Right ventricle myocardium superior (tissue), 1 donor: ENCODE measurements at regions not wholly inside any gene's neighbourhood (a gene's known extent, or its start where the extent isn't known, plus 50 kb on each side); places are given as distances from the start of the nearest gene placed in this dataset.
A peak's percentile ranks its signal among the peaks of the same experiment; 100 is the strongest.

Experiments used
- ATAC-seq: fragments of 200-7000 bp; cut with Tn5 transposase; one replicate; pipeline ENCODE4 v1.9.1; 2020; ENCODE audit warnings: mild to moderate bottlenecking; ENCODE audit not compliant: poor library complexity
- DNase-seq: peaks from one replicate; pipeline ENCODE4 v3.0.0-alpha.2; 2020
- intact Hi-C: fragments of 100-400 bp; cut with DNase I; formaldehyde crosslinking; loops from one replicate; pipeline ENCODE4 v1.11.2; 2022
- donor health status: DM: no; HTN: yes; CAD: no; lungs with severe emphysema.

DNA sequence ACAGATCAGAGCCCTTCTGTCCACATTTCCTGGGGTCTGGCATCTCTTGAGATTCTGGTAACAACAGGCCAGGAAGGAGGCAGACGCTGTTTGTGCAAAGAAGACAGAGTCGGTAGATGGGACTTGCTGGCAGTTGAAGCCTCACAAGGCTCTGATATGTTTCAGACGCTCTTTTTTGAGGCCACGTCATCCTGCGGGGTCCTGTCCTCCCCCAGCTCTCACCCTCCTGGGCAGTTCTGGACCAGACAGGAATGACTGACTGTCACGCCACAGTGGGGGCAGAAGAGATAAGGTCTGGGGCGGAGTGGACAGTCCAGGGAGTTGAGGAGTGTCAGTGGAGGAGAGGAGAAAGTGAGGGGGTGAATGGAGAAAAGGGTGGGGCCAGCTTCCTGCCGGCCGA is 87.1 kb upstream of the SULF2 start:
- intact Hi-C loops = no loop called here
- no peak for ATAC-seq
- no peak for DNase-seq

DNA sequence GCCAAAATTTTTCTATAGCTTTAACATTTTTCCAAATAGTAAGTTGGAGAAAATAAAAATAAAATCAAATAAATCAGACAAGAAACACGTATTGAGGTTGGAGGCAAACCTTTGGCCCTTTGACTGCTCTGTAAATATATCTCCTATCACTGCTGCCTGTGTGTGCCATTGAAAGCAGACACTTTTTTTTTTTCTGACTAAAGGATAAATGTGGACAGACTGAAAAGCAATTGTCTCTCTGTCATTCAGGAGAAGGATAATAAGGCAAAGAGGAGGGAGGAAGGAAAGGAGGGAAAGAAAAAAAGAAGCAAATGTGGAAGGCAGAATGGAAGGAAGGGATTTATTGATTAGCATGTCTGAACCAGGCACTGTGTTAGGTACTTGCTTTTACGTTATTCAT is 85.2 kb upstream of the SULF2 start:
- ATAC-seq = no peak
- intact Hi-C loops = no loop called here

DNA sequence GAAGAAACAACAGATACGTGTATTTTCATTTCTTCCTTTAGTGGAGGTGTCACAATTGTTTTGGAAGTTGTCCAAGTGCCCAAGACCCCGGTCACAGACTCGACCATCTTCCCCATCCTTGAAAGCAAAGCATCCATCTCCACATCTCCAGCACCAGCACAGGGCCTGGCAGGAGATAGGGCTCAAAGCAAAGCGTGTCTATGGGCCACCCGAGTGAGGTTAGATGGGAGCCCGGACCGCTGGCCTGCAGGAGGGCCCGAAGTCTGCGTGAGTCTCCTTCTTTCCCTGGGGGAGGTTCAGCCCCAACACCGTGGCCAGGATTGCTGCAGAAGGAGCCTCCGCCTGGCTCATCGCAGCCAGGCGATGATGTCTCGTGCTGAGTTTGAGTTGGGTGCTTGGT is 83.5 kb upstream of the SULF2 start:
- no peak for DNase-seq
- intact Hi-C loops = no loop called here
- no peak for ATAC-seq

More for the DNA sequence above, 85.2 kb upstream of the SULF2 start:
- DNase-seq = no peak

DNA sequence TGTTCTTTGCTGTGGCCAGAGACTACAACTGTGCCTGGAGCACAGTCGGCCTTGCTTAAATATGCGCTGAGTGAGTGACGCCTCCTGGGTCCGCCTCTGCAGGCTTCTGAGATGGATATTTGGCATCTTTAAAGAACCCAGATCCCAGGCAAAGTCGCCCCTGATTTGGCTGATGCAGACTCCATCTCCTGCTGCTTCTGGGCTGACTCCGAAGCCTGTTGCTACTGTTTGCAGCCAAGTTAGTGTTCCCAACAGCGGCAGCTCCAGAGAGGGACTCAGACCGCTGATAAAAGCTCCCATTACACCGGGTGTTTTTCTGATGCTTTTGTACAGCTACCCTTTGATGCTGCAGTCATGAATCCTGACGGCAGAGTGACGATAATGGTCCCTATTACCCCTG is 83.0 kb upstream of the SULF2 start:
- intact Hi-C loops = no loop called here
- no peak for ATAC-seq

DNA sequence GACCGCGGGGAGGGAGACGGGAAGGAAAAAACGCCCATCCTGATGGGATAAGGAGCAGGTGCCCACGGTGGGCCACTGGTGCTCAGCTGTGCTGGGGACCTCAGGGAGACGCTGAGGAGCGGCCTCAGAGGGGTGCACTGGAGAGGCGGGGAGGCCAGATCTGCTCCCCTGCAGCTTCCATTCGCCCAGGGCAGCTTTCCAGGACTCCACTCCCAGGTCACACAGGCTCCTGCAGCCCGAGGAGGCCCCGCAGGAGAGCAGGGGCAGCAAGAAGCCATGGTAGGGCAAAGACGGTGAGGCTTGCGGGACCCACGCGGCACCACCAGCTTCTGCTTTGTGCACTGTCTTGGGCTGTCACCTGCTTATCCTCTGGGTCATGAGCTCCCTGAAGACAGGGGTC is 82.5 kb upstream of the SULF2 start:
- intact Hi-C loops = no loop called here
- ATAC-seq (no peak), DNase-seq (no peak)

More for the DNA sequence above, 83.0 kb upstream of the SULF2 start:
- no peak for DNase-seq

DNA sequence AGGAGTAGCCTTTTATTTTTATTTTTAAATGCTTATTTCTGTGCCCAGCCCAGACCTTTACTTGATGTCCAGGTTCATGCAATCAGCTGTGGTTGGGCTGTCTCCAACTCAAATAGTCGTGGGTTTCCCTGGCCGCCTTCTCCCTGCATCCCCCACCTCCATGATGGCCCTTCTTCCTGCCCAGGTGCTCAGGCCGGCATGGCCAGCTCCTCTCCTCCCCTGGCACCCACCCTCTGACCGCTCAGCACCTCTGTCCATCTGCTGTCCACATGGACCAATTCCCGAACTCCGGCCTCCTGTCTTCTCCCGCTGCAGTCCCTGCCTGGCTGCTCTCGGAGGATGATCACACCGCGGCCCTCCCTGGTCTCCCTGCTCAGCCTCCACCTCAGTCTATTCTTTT is 81.2 kb upstream of the SULF2 start:
- DNase-seq (no peak), ATAC-seq (no peak)
- intact Hi-C loops = no loop called here

DNA sequence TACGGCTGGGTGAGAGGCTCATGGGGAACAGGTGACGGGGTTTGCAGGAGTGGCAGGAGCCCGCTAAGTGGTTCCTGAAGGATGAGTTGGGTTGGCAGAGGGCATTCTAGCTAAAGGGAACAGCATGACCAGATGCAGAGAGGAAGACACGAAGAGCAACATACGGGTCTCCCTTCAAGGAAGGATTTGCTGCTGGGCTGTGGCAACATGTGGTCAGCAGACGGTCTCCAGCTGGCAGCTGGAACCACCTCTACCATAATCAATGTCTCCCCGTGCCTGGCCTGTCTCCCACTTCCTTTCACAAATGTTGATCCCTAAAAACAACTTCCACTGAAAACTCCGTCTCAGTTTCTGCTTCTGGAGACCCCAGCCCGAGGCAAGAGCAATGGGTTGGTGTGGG is 80.6 kb upstream of the SULF2 start:
- ATAC-seq = no peak
- DNase-seq = no peak

DNA sequence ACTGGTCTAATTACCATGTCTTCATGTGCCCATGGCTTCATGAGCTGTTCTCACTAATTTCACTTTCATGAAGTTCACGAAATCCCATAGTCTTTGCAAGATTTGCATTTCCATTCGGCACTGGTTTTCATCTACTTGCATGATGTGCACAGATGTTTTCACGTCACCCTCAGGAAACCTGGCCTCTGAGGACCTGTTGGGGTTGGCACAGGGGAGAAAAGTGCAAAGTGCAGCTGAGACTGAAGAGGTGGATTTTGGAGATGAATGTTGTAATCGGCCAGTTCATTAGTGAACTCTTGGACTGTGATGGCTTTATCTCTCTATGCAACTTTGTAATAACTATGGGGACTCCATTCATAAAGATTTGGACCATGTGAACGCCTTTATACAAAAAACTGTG is 80.2 kb upstream of the SULF2 start:
- no peak for DNase-seq
- ATAC-seq = no peak
- intact Hi-C loops = no loop called here

More for the DNA sequence above, 80.6 kb upstream of the SULF2 start:
- intact Hi-C loops = no loop called here

DNA sequence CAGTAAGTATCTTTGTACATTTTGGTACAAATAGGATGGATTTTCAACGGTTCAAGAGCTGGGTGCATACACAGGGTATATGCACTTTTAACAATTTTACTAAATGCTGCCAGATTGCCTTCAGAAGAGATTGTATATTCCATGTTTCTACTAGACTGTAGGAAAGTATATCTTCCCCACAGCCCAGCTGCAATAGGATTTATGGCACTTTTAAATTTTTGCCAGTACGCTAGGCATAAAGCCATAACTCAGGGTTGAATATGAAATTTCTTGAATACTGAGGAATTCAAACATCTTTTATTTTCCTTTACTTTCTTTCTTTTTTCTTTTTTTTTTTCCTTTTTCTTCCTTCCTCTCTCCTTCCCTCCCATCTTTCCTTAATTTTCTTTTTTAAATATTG is 78.7 kb upstream of the SULF2 start:
- no peak for ATAC-seq
- DNase-seq = no peak
- intact Hi-C loops = no loop called here

DNA sequence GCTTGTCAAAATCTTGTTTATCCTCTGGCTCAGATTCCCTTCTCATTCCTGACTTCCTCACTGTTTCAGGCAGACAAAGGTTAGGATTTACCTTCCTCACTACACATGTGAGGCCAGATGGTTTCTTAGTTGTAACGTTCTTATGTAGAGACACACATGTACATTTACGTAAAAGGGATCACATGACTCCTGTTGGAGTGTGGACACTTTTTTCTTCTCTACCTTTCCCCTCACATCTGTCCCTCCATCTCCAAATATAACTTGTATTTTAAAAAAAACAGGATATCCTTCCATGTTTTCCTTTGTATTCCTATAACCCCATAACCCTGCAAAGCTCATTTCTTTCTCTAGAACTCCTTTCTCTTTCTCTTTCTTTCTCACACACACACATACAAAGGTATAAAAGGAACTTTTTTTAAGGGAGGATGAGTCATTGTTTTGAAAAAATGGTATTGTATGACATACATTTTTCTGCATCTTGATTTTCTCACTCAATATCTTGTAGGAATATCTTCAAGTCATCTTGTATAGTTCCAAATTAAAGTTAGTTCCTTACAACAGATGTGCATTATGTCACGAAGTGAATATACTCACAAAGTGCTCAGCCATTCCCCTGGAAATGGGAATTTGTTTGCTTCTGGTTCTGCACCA is 78.2 kb upstream of the SULF2 start:
- DNase-seq (no peak), ATAC-seq (no peak)
- intact Hi-C loops = no loop called here

DNA sequence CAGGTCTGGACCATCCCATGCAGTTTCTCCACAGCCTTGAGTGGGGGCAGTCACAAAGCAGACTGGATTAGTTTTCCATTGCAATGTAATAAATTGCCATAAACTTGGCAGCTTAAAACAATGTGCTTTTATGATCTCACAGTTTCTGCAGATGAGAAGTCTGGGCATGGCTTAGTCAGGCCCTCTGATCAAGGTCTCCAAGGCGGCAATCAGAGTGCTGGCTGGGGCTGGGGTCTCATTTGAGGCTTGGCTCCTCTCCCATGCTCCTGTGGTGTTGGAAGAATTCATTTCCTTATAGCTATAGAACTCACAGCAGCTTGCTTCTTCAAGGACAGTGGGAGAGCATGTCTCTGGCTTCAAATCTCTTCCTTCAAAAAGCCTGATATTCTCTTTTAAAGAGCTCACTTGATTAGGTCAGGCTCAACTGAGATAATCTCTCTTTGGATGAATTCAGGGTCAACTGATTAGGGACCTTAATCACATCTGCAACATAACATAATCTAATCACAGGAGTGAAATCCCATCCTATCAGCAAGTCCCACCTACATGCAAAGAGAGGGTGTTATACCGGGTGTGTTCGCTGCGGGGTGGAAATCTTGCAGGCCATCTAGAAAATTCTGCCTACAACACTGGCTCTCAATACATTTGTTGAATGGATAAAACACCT is 77.4 kb upstream of the SULF2 start:
- no peak for ATAC-seq
- no peak for DNase-seq
- intact Hi-C loops = no loop called here

DNA sequence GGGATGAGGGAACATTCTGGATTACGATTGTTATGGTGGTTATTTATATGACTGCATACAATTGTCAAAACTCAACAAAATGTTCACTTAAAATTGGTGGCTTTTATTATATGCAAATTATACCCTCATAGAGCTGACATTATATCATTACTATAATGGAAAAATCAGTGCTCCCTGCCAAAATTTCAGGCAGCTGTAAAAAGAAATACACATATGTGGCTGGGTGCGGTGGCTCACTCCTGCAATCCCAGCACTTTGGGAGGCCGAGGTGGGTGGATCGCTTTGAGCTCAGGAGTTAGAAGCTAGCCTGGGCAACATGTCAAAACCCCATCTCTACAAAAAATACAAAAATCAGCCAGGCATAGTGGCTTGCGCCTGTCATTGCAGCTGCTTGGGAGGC is 75.8 kb upstream of the SULF2 start:
- ATAC-seq (no peak), DNase-seq (no peak)
- intact Hi-C loops = no loop called here

DNA sequence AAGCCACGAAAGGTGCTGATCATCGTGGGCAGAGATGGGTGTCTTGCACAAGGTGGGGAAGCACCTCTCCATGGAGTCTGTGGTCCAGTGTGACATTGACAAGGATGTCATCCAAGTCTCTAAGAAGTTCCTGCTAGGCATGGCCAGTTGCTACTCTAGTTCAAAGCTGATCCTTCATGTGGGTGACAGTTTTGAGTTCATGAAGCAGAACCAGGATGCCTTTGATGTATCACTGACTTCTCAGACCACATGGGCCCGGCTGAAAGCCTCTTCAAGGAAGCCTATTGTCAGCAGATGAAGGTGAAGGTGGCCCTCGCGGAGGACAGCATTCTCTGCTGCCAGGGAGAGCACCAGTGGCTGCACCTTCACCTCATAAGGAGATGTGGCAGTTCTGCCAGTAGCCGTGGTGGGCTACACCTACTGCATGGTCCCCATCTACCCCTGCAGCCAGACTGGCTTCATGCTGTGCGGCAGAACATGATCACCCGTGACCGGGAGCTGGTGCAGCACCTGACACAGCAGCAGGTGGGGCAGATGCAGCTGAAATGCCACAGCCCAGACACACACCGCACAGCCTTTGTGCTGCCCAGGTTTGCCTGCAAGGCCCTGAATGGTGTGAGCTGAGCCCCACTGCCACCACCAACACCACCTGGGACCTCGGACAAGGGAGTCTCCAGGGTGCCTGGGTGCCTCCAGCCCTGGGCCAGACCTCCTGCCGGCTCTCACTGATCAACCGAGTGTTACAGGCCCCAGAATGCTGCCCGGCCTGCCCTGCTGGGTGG is 75.0 kb upstream of the SULF2 start:
- DNase-seq (no peak), ATAC-seq (no peak)
- intact Hi-C loops = no loop called here

DNA sequence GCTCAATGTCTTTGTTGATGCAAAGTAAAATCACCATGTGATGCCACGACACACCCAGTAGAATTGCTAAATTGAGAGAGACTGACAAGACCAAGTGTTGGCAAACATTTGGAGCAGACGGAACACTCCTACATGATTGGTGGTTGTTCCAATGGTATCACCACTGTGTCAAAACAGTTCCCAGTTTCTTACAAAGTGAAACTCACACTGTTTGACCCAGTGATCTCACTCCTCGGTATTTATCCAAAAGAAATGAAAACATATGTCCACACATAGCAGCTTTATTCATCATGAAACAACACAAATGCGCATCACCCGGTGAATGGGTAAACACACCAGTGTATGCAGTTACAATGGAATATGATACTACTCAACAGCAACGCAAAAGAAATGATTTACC is 74.0 kb upstream of the SULF2 start:
- ATAC-seq (no peak), DNase-seq (no peak)
- intact Hi-C loops = no loop called here

DNA sequence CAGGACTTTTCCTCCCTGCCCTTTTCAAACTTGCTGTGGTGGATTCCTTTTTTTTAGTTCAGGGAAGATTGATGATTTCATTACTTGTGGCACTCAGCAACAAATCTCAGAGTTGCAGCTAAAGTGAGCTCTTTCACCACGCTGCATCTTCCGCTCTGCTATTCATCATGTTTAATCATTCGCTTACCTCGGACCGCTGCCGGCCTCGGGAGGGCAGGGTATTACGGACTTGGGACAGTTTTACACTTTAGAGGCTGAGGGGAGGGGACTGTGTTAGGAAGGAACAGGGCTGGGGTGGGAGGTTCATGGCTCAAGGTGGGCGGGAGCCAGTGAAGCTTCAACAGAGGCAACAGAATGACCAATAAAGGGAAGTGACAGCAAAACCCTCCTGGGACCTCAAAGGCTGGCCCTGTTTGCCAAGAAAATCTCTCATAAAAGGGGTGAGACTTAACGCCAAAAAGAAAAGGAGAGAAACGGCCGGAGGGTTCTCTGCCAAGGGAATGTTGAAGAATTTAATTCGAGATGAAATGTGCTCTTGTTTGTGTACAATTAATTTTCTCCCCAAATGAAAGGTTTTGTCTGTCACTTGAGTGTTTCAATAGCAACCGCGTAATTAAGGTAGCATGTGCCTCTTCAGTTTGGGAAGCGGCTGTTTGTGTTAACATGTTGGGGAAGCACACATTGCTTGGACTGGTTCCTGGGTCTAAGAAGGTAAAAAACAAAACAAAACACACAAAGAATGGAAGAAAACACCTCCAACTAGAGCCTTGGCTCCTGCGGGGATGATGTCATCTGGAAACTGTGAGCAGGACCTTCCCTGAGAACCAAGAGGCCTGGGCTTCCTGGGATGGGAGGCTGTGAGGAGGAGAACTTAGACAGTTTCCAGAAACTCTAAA is 72.5 kb upstream of the SULF2 start:
- ATAC-seq = peak; percentile 51
- DNase-seq = no peak
- intact Hi-C loops = no loop called here

DNA sequence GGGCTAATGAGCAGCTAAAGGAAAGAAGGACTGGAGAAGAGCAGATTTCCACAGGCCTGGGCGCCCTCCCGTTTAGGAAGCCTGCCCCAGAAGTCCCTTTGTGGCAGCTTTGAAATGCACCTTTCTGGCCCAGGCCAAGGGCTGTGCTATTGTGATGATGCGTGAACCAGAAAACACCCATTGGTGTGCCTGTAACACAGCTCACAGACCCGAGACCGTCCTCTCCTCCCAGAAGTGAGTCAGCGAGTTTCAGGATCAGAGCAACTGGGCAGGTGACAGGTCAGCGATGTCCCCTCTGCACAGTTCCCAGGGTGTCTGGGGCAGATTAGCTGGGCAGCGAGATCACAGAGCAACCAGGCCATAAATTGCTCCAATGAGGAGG is 71.9 kb upstream of the SULF2 start:
- no peak for DNase-seq
- intact Hi-C loops = no loop called here
- ATAC-seq = no peak

DNA sequence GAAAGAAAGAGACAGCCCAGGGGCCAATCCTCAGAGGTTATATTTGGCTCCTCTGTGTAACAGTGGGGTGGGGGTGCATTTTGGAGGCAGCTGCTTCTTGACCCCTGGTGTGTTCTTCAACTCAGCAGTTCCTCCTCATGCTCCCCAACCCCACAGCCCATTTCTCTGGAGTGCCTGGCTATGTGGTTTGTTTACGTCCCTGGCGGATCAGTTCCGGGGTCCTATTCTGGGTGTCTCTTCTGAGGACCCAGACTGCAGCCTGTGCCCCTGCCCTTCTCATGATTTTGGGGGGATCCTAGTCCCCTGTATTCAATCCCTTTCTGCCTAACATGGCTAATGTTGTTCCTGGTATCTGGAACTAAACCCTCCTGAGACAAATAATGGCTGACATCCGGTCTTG is 70.5 kb upstream of the SULF2 start:
- ATAC-seq (no peak), DNase-seq (no peak)
- intact Hi-C loops = no loop called here

DNA sequence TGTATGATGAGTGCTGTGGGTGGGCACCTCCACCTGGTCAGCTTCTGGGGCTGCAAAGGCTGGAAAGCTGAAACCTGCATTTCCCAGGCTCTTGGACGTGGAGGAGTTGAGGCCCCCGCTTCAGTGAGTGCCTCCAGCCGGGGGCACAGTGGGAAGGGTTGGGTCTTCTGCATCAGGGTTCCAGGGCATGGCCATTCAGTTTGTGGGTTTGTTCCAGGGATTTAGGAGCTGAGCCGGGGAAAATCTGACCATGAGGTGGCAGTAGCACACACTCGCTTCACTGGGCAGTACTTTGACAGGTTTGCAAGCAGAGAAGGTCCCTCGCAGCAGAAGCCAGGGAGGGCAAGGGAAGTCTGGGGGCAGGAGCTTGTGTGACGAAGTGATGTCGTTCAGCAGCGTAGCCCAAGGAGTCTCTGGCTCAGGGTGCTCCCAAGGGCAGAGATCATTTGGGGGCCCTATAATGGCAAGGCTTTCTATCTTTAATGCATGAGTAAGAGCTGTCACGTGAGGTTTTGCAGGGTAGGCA is 69.5 kb upstream of the SULF2 start:
- intact Hi-C loops = no loop called here
- ATAC-seq = no peak

DNA sequence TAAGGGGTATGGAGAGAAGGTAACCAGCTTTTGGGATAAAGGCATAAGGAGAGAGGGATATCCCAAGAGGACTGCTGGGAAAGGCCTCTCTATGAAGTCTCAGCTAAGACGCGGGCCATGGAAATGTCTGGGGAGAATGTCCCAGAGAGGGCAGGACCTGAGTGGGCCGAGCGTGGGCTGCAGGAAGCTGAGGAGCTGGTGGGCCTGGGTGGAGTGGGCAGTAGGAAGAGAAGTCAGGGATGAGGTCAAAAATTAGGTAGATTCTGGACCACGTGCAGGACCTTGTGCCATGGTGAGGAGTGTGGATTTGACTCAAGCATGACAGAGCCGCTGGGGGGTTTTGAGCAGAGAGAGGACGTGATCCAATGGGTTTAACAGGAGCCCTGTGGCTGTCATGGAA is 66.5 kb upstream of the SULF2 start:
- ATAC-seq = no peak
- DNase-seq = no peak
- intact Hi-C loops = no loop called here

More for the DNA sequence above, 69.5 kb upstream of the SULF2 start:
- DNase-seq = no peak
